ENCODE measurements at regions not wholly inside any gene's neighbourhood (a gene's known extent, or its start where the extent isn't known, plus 50 kb on each side); places are given as distances from the start of the nearest gene placed in this dataset.

DNA sequence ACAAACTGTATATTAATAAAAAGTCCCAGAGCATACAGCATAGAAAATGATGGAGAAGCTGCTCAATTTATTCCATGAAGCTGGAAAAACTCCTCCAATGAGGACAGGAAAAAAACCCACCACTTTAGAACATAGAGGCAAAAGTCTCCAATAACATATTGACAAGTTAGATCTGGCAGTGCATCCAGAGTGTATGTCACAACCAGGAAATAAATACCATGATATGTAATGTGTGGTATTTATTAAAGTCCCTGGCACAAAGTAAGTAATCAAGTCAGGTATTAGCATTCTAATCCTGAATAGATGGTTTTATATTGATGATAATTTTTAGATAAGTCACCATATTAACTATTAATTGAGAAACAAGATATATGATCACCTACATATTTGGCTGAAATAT is 427.3 kb upstream of the HS6ST1 start:
- no peak overlapping the region for H3K4me3 ChIP-seq (ENCODE audit: low read depth, poor library complexity, severe bottlenecking)
- no peak for DNase-seq (ENCODE audit: low spot score in 2 of 2)
- intact Hi-C loops (cut with DNase I; ENCODE audit: low total_unique reads), result no loop called here
- no peak for TF ChIP-seq CTCF (IDR thresholded peaks at IDR 0.05)
- no peak for TF ChIP-seq POLR2A (IDR thresholded peaks at IDR 0.05)

- intact Hi-C loops (cut with DNase I; ENCODE audit: low total_unique reads), result no loop called here
- 53 to 56% methylated on average over 5 of the region's 5 CpGs for WGBS, 2 donors
- no peak for TF ChIP-seq CTCF (IDR thresholded peaks at IDR 0.05)
- TF ChIP-seq POLR2A (IDR thresholded peaks at IDR 0.05), result no peak
- no peak for DNase-seq (ENCODE audit: low spot score in 2 of 2)
- no peak overlapping the region for H3K4me3 ChIP-seq (ENCODE audit: low read depth, poor library complexity, severe bottlenecking)
Measured at GRCh38 chr2:128746356-128746755, 427.7 kb upstream of the HS6ST1 start.

GRCh38 chr2:128748336-128748735 is 429.7 kb upstream of the HS6ST1 start:
- TF ChIP-seq CTCF (IDR thresholded peaks at IDR 0.05) (no peak), POLR2A (IDR thresholded peaks at IDR 0.05) (no peak)
- intact Hi-C loops (cut with DNase I; ENCODE audit: low total_unique reads), result no loop called here
- H3K4me3 ChIP-seq (ENCODE audit: low read depth, poor library complexity, severe bottlenecking), result no peak overlapping the region
- no peak for DNase-seq (ENCODE audit: low spot score in 2 of 2)
- WGBS, 2 donors, result 87 to 89% methylated on average over 9 to 10 of the region's 10 CpGs

- whole genome bisulfite sequencing, 2 donors, result 91 to 94% methylated on average over 9 of the region's 9 CpGs
- intact Hi-C loops (cut with DNase I; ENCODE audit: low total_unique reads), result no loop called here
- TF ChIP-seq CTCF (IDR thresholded peaks at IDR 0.05) (no peak), POLR2A (IDR thresholded peaks at IDR 0.05) (no peak)
- H3K4me3 ChIP-seq (ENCODE audit: low read depth, poor library complexity, severe bottlenecking), result no peak overlapping the region
- no peak for DNase-seq (ENCODE audit: low spot score in 2 of 2)
Measured at GRCh38 chr2:128748835-128749605, 430.4 kb upstream of the HS6ST1 start.

GRCh38 chr2:128750328-128751165 is 431.9 kb upstream of the HS6ST1 start:
- 85 to 87% methylated on average over 12 of the region's 12 CpGs for WGBS, 2 donors
- intact Hi-C loops (cut with DNase I; ENCODE audit: low total_unique reads), result no loop called here
- no peak for TF ChIP-seq POLR2A (IDR thresholded peaks at IDR 0.05)
- TF ChIP-seq CTCF (IDR thresholded peaks at IDR 0.05), result no peak
- H3K4me3 ChIP-seq (ENCODE audit: low read depth, poor library complexity, severe bottlenecking), result no peak overlapping the region
- no peak for DNase-seq (ENCODE audit: low spot score in 2 of 2)

Data from lower leg skin (tissue), 4 donors.